ENCODE measurements at regions not wholly inside any gene's neighbourhood (a gene's known extent, or its start where the extent isn't known, plus 50 kb on each side); places are given as distances from the start of the nearest gene placed in this dataset.

DNA sequence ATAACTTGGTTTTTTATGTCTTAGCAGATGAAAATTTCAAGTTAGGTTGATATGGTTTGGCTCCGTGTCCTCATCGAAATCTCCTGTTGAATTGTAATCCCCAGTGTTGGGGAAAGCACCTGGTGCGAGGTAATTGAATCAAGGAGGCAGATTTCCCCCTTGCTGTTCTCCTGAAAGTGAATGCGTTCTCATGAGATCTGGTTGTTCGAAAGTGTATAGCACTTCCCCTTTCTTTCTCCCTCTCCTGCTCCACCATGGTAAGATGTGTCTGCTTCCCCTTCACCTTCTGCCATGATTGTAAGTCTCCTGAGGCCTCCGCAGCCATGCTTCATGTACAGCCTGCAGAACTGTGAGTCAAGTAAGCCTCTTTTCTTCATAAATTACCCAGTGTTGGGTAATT, 242.1 kb upstream of the TNP1 start:
- DNase-seq = no peak

DNA sequence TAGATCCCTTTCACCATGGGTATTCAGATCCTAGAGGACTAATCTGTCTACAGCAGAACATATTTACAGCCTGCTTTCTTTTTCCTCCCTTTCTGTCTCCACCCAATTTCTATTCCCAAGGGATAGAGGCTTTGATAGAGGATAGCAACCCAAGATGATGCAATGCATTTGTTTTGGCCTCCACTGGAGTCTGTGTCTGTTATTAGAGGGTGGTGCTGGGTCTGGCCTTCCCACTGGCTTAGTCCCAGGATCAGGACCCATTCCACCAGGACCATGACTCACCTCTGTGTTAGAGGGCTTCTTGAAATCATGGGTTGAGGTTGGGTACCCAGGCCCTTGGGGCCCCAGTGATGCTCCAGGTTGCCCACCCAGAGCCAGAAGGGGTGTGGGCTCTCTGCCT, 239.7 kb upstream of the TNP1 start:
- peak; percentile 50 for DNase-seq

DNA sequence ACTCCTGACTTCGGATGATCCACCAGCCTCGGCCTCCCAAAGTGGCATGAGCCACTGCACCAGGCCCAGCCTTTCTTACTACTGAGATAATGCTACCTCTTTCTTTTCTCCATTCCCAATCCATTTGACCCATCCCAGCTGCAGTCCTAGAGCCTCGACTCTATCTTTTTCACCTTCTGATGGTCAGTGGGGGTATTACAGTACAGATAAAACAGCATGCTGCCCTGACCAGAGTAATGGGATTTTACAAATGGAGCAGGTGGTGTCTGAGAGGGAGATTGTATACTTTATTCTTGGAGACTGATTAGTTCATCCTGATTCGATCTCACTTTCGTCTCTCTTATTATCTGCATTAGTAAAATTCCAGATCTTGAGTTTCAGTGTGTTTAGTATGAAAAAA, 238.6 kb upstream of the TNP1 start:
- no peak for DNase-seq

DNA sequence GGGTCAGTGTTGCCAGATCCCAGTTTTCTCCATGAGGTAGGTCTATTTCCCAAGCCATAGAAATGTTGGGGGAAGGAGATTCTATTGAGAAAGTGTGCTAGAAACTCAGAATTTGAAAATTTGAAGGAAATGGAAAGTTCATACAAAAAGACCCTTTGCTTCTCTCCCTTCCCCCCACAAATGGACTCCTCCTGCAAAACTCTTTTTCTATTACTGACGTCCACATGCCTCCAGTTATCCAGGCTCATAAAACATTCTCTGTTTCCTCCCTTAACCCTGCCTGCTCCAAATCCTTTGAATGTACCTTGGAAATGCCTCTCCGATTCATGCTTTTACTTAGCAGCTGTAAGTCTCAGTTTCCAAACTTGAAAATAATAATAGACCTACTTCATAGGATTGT, 237.5 kb upstream of the TNP1 start:
- no peak for DNase-seq

DNA sequence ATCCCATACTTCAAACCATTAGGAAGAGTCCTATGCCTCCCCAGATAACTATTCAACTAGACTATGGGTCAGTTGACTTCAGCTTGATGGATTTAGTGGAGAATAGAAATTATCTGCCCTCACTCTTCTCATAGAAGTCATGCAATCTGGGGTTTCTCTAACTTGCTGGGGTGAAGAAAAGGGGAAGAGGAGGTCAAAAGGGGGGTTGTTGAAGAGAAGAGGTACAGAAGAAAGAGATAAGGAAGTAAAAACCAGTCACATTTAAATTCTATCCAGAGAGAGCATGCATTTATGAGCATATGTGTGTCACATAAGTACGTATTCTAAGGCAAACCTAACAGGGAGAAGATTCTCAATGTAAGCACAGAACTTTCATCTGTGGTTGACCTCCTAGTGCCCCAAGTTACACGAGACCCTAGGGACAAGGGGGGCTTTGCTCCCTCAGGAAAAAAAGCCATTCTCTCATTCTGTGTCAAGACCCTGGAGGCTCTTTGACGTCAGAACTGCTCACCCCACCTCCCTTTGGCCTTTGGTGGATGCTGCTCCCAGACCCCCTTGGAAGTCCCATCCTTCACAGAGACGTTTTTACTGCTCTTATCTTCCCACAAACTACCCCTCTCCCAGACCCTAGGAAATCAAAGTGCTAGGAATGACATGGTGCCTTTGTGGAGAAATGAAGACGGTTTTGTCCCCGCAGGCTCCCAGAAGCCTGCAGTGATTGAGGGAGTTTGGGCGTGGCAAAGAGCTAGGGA, 236.8 kb upstream of the TNP1 start:
- DNase-seq = no peak

DNA sequence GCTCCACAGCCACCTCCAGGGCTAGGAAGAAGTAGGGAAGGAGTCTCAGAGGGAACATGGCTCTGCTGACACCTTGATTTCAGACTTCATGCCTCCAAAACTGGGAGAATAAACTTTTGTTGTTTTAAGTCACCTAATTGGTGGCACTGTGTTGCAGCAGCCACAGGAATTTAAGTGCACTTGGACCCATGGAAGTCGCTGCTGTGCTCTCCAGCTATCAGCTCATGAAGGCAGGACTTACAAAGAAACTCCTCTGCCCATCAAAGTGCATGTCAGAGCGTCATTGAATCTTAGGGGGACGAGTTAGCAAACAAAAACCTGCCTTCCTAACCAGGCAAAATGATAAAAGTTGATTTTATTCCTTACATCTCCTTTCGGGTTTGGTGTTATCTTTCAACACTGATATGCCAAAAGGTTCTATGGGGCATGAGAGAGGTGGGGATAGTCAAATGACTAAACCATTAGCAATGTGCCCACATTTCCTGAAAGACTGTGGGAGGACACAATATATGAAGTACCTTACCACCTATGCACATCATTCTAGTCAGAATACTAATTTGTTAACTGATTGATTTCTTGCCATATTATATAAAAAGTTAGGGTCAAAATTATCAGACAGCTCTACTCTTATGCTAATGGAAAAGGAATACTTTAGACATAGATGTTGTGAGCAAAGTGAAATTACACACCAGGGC, 235.8 kb upstream of the TNP1 start:
- no peak for DNase-seq

DNA sequence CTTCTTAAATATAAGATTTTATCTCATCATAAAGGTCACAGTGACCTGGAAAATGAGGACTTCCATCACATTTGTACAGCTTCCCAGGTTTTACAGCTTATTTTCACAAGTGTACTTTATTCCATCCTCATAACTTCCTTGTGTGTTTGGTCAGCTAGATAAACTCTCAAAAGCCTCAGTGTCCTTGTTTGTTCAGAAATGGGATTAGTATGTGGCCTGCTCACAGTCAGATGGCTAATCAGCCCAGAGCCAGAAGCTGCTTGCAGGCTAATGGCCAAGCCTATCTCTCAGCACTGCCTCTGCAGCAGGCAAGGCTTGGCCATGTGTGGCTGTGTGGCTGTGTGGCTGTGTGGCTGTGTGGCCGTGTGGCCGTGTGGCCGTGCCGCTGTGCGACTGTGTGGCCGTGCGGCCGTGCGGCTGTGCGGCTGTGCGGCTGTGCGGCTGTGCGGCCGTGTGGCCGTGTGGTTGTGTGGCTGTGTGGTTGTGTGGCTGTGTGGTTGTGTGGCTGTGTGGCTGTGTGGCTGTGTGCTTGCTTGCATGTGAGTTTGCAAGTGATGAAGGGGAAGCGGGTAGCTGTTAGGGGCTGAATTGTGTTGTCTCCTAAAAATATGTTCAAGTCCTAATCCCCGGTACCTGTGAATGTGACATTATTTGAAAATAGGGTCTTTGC, 233.0 kb upstream of the TNP1 start:
- DNase-seq = no peak

DNA sequence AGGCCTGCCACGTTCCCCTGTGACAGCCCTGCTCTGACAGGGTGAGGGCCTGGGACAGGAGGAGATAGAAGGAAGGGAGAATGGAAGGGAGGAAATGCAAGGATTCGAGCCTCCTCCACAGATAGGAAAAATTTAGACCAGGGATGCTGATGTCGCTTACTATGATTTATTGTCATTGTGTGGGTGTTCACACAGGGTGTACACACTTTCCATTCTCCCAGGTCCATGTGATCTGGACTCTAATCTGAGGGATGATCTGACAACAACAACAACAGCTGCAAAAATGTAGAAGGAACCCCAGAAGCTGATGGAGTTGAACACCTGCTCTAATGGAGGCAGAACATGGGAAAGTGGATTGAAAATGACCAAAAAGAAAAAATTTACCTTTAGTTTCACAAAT, 231.7 kb upstream of the TNP1 start:
- DNase-seq = no peak

DNA sequence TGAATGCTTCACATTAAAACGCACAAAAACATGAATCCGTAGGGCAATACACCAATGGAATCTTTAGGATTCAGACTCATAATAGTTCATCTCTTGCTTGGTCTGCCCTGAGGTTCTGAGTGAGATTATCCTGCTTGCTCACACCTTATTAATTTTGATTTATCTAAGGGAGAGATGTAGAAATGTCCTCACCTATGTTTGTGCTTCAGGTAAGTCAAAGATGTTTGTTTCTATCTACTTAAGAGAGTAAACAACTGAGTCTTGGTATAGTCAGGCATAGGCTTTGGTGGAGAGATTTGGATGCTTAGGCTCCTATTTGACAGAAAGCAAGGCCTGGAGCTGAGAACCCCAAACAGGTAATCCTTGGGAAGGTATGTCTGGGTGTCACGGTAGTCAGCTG, 231.0 kb upstream of the TNP1 start:
- DNase-seq = no peak

DNA sequence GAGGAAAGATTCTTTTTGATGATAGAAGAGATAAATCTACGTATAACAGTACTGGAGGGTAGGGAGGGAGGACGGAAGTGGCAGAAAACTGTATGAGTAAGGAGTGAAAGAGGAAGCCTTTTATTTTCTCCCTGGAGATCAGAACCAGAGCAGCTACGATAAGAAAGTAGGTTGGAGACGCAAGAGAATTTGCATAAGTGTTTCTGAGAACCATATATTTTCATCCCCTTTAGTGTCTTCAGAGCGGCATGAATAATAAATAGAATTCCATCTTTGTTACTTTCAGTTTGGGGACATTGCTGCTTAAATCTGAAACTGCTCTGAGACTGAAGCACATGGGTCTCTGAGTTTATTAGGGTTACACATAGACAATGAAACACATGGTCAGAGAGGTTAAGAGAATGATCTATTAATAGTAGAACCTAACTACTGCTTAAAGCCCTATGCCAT, 230.2 kb upstream of the TNP1 start:
- no peak for DNase-seq

DNA sequence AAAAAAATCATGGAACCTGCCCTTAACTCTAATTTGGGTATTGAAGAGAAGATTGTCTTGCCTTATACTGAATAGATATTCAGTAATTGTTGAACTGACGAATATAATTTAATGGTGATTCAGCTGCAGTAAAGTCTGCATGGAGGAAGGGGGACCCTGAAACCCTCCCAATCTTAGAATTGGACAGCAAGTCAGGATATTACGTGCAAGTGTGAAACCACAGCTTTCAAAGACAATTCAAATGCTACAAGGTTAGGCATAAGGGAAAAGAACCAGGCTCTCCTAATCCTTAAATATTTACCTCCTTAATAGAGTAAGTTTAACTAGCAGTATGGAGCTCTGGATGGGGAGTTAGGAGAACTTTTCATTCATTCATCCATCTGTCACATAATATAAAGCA, 226.9 kb upstream of the TNP1 start:
- no peak for DNase-seq

DNA sequence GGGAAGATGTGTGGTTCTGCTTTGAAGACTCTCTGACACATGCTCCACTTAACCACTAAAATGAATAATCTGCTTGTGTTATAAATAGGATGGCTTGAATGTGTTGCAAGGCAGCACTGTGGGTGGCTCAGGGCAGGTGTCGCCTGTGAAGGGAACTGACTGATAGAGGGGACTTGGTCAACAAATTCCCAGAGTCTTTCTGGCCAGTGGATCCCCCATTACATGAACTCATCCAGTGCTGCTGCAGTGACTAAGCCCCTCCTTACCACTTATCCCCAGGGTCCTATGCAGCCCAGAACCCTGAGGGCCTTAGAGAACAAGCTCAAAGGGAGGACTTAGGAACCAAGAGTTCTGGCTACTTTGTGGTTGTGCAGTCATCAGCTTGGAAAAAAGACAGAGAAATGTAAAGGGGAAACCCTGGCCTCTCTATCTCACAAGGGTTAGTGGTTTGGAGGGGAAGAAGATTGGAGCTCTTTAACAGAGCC, 226.2 kb upstream of the TNP1 start:
- DNase-seq = peak; percentile 88

DNA sequence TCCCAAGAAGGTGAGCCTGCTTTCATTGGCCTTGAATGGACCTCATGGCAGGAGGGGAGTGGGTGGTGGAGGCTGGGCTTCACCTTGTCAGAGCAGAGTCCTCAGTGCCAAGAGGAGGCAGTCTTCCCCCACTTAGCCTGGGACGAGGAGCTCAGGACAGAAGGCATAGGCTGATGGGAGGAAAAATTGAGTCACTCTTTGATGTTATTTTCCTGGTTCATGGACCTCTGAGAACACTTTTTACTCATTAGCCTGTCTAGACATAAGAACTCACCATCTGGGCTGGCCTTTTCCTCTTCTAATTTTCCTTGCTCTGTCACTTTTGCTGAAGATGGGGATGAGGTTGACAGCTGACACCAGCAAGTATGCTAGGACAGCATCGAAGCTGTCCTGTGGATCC, 225.7 kb upstream of the TNP1 start:
- DNase-seq = peak; percentile 80

DNA sequence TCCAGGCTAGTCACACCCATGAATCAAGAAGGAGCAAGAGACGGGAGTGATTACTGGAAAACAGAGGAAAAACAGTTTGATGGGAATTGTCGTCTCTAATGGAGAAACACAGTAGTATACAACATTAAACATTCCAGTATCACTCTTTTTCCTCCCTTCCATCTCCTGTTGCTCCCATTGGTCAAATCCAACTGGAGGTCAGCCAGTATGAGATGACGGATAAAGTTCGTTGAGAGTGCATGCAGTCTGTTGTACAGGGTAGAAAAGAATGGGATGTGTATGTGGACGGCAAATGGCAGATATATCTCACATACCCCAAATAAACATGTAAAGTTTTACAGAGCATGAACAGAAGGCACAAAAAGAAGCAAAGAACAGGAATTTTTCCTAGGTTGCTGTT, 221.9 kb upstream of the TNP1 start:
- no peak for DNase-seq

DNA sequence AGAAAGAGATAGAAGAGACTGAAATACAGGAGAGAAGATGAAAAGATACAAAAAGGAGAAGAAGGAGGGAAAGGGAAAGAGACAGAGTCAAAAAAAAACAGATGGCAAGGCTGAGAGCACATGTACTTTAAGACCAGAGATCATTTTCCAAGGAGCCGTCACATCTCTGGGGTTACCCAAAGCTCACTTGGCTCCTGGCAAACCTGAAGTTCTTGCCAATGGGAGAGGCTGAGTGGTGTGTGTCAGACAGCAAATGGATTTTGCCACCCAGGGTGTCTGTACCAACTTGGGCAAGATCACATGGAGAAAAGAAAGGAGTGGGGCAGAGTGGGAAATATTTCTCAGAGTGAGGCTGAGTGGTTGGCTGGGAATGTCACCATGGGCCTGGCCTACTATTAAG, 219.3 kb upstream of the TNP1 start:
- DNase-seq = no peak

DNA sequence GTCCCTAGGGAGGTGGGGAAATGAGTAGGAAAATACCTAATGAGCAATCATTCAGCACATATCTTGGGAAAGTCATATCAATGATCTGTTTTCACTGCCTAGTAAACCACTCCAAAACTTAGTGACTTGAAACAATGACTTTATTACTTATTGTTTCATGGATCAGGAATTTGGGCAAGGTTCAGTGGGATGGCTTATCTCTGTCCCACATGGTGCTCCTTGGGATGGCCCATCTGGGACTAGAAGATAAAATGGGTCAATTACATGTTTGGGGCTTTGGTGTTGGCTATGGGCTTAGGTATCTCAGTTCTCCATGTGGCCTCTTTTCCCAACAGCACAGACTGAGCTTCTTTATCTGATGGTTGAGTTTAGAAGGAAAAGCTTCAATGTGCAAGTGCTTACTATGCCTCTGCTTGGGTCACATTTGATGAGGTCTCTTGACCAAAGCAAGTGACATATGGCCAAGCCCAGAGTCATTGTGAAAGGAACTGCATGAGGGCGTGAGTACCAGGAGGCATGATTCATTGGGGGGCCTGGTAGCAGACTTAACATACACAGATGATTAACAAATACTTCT, 218.1 kb upstream of the TNP1 start:
- peak; percentile 39 for DNase-seq

DNA sequence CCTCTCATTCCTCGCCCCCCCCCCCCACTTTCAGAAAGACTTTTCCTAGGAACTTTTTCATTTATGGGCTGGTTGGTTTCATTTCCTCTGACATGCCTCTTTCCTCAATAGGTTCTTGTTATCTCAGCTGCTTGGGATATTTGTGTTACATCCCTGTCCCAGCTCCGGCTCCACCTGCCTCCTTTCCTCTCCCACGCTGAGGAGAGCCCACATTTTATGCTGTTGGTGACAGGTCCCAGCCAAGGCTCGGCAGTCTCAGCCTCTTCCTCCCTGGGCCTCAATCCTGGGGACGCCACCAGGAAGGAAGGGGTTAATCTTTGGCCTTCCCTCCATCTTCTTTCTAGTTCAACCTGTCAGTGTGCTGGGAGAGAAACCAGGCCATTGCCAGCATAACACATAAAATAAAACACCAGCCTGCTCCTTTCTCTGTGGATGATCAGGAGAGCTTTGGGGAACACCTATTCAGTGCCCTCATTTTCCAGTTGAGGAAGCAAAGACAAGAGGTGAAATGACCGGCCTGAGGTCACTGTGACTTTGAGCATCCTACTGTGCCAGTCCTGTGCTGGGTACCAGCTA, 216.9 kb upstream of the TNP1 start:
- no peak for DNase-seq

DNA sequence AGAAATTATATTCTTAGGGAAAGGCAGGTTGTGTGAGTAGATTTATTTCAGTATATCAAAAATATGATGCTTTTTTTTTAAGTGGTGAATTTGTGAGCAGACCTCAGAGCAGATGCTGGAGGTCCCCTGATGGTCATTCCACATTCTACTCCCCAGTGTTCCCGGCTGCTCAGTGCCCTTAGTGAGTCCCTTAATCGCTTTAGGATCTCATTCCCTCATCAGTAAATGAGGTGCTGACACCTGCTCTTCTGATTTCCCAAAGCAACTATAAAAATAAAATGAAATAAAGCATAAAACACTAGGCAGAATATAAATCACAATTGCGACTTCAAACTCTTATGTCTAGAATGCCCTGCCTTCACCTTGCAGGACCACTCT, 216.2 kb upstream of the TNP1 start:
- no peak for DNase-seq

DNA sequence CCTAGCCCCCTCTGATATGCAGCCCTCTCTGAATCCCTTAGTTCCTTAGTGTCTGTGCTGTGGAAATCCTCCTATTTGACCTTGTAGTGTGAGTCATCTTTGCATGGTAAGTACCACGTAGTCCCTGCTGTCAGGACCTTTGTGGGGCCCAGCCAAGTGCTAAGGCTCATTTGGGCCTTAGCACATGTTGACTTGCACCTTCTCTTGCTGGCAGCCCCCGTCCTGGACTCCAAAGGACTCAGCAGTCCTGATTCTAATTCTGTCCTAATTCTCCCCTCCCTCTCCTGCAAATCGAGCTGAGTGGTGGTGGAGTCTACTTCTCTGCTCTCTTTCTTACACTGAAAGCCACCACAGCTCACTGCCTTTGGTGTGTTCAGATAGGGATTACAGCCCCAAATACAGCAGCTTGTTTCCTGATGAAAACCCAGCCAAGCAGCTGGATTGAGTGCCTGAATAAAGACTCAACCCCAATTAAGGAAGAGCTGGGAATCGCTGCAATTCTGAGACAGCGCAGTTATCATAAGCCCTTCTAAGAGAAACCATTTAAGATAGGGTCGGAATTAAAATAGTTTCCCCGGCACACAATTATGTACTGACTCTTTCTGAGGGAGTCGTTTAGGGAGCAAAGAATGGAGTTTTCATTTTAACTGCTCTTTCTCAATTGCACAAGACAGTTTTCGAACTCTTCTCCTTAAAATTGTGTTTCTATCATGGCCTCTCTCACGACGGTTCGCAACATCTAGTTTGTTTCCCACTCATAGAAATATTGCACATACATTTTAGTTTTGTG, 215.6 kb upstream of the TNP1 start:
- peak; percentile 31 for DNase-seq

DNA sequence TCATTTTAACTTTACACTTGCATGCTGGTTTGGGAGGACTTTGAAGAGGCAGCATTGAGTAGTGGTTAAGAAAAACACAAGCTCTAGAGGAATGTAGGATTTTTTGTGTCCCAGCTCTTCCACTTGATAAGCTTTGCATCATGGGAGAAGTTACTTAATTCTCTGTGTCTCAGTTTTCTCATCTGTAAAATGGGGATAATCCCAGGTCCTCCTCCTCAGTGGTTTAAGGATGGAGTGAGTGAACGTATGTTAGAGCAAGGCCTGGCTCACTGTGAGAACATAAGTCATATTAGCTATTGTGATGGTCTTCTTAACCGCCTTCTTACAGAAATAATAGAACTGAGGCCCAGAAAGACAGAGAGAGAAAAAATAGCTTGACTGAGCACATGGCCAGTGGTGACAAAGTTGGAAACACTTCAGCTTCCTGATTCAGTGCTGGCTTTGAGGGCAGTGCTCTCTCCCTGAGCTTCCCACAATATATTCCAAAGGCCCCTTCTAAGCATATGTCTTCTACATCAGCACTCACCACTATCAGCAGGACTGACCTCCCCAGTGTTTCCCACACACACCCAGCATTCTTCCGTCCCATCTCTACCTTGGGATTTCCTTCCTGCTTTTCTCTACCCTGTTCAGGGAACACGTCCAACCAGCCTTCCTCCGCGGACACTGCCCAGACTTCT, 214.9 kb upstream of the TNP1 start:
- no peak for DNase-seq

DNA sequence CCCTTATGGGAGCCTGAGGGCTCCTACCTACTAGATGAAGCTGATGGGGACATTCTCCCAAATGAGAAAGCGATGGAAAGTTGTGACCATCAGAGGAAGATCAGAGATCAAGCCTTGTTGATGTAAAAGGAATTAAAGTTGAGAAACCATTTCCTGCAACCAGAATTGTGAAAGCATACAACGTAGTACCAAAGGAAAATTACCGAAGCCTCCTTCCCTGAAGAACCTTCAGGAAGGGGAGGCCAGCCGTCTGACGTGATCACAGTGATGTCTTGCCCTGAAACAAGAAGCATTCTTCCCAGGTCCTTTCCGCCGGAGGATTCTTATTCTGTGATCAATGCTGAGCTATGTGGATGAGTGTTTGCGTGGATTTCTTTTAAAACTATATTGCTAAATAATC, 211.6 kb upstream of the TNP1 start:
- DNase-seq = no peak

DNA sequence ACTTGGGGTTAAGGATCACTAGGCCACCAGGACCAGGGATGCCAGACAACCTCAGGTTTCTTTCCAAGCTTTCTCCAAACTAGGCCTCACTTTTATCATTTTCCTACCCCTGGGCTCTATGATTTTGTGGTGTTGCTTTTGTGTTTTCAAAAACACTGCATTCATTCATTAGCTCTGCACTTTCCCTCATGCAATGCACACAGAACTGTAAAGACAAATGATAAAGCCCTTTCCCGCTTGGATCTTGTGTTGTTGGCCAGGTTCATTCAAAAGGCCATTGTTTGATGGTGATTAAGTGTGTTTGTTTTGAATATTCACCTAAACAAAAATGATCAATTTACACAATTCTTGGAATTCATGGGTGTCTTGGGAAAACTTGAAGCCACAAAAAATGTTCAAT, 210.7 kb upstream of the TNP1 start:
- DNase-seq = no peak

All from fibroblast of skin of right quadriceps (primary cell).